Right kidney (tissue), 1 donor: ENCODE measurements at regions not wholly inside any gene's neighbourhood (a gene's known extent, or its start where the extent isn't known, plus 50 kb on each side); places are given as distances from the start of the nearest gene placed in this dataset.
"Not testable (repeated sequence)": the region's sequence is repeated elsewhere in the genome, so short reads cannot be mapped to it uniquely, and the experiment has no call there.

Experiments used
- DNase-seq: peaks from one replicate; pipeline ENCODE4 v3.0.0-alpha.2; 2016

DNA sequence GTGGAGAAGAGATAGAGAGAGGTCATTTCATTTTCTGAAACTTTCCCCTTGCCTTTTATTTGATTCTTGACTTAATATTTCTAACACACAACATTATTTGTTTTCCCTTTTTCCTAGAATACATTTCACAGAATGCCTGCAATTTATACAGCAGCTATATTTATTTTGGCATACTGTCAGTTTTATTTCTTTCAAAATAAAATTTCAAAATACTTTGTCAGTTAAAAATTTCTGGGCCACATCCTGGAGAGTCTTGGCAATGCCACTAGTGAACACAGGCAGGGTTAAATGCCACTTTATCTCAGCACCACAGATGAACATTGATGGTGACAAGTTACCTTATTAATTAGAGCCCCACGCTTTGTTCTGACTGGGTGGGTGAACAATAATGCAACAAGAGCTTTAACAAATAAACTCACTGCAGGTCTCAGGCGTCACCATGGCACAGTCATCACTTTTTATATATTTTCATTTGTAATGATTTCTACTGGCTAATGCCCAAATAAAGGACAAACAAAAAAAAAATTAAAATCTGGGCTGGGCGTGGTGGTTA lies 494.0 kb downstream of the KIF20B start:
- no peak for DNase-seq

DNA sequence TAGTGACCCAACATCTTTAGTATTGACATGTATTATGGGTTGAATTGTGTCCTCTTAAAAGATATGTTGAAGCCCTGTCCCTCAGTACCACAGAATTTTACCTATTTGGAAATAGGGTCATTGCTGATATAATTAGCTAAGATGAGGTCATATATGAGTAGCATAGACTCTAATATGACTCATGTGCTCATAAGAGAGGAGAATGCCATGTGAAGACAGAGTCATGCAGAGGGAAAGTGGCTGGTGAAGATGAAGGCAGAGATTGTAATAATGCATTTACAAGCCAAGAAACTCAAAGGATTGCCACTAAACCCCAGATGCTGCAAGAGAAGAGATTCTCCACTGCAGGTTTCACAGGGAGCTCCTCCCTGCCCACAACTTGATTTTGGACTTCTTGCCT lies 496.4 kb downstream of the KIF20B start:
- DNase-seq = no peak

DNA sequence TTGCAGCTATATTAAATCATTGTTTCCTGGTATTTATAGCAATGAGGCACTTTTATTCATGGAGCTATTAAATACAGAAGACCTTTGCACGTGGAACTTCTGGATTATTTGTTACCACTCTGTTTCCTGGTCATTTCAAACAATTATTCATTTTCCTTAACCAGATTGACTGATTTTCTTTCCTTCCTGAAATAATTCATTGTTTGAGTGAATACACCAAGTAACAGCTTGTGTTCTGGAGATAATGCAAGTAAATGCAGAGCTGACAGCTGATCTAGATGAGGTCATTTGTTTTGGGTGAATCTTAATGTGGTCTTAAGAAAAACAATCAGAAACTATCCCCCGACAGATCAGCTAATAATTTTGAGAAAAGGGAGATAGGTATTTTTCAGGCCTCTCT lies 497.7 kb downstream of the KIF20B start:
- DNase-seq = no peak

DNA sequence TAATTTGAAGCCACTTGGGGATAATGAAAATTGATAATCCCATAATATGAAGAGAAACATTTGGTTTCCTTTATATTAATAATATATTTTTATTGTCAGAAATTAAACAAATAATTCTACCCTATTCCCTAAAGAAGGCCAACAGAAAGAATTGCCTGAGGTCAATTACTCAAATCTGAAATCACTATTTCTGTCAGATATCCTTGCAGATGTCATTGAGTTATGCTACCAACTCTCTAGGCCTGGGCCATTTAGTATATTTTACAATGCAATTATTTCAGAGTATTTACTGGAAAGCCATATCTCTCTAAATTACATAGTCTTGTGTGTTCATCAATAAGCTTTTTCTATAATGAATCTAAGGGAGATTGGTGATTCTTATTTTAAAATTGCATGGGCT lies 498.1 kb downstream of the KIF20B start:
- no peak for DNase-seq

DNA sequence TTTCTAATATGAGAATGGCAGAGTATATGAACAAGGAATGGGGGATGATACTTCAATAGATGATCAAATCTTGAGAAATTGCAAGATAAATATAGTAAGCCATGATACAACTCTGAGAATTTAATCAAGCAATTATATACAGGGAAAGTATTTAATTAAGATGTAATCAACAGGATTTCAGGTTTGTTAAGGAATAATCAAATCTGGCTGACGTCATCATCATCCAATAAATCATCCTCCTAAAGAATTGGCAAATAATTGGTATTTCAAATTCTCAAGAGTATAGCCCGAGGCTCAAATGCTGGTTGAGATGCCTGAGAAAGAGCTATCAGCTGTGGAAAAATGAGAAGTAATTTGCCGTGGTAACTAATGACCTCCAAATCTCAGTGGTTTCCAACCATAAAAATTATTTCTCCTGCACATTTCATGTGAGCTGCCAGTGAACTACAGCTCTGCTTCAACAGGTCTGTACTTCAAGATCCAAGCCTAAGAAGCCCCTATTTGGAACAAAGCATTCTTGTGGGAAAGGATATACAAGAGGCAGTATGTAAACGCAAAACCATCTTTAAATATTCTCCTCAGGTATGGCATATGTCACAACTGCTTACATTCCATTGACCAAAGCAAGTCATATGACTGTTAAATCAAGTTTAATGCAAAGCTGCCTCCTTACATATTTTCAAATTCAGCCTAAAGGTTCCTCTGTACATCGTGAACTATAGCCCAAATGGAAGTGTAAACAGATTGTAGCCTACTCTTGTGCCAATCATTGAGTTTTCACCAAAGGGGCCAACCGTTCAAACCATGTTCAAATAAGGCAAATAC lies 503.0 kb downstream of the KIF20B start:
- DNase-seq = no peak

DNA sequence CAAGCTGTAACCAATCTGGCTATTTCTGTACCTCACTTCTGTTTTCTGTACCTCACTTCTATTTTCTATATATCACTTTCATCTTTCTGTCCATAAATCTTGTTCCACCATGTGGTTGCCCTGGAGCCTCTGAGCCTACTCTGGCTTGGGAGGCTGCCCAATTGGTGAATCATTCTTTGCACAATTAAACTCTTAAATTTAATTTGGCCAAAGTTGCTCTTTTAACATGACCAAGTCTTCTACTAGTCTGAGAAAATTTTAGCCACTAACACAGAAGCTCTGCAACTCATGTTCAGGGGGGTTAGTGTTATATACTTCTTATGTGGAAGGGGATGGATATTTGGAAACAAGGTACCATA lies 503.5 kb downstream of the KIF20B start:
- no peak for DNase-seq

DNA sequence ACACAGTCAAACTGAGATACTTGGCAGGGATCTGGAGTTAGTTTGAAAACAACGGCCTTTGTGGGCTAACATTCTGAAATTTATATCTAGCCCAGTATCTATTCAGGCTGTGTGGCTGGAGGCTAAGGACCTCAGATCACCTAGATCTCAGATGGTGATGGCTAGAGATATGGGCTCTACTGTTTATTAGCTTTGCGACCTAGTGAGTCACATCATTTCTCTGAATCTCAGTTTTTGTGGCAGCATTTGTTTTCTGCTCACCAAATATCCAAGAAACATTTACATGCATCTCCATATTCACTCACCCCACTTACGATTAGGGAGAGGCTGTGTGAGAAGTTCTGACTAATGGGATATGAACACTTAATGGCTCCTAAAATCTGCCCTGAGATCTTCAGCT lies 503.9 kb downstream of the KIF20B start:
- no peak for DNase-seq

DNA sequence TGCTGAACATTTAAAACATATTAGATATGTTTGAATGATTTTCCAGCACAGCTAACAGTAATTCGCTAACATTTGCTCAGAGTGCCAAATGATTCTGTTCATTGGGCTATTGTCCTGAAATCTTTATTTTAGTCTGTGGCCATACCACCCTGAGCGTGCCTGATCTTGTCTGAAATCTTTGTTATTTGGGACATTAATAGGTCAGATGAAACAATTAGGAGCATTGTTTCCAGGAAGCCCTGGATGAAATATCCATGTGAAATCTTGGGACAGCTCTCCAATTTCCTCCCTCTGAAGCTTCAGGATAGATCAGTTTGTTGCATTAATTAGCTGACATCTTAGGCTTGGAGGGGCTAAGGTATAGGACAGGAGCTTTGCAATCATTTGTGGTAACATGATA lies 512.0 kb downstream of the KIF20B start:
- no peak for DNase-seq

DNA sequence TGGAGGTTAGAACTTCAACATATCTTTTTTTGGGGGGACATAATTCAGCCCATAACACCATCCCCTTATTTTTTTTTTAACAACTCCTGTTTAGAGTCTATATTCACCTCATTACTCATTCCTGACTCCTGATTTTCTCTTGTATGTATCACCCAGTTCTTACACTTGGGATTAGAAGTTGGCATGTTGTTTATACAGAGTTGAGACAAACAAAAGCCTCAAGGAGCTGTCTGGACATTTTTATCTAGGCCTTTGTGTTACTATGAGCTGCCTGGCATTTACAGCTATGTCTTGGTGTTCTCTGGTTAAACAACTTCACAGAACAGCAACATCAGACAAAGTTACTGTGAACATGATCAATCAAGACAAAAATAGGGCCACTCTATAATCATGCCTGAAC lies 517.5 kb downstream of the KIF20B start:
- no peak for DNase-seq

DNA sequence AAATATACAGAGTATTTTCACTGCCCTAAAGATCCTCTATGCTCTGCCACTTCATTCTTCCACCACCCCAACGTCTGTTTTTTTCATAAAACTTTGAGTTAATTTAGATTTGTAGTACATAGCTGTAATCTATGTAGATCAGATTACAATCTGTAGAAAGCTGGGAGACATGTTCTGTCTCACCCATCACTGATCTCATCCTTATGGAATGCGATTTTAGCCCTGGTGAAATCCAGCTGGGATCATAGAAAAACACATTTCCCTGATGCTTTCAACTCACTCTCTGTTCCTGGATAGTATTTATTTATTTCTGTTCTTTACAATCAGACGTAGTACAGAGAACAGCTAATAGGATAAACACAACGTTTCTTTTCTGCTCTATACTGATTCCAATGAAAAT lies 521.0 kb downstream of the KIF20B start:
- no peak for DNase-seq

DNA sequence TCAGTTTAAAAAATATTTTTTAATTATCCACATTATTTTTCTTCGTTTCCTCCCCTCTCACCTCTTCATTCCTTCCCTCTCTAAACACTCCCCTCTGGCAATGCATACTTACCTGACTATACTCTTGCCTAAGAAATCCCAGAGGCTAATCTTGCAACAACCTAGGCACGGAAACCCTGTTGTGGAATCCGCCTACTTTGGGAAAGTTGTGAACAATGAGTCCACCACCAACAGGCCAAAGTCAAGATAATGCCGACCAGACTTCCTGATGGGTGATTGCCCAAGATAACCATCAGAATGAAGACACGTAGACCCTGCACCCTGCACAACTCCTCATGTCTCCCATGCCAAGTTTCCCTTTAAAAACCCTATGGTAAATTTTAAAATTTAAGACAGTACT lies 521.5 kb downstream of the KIF20B start:
- no peak for DNase-seq

DNA sequence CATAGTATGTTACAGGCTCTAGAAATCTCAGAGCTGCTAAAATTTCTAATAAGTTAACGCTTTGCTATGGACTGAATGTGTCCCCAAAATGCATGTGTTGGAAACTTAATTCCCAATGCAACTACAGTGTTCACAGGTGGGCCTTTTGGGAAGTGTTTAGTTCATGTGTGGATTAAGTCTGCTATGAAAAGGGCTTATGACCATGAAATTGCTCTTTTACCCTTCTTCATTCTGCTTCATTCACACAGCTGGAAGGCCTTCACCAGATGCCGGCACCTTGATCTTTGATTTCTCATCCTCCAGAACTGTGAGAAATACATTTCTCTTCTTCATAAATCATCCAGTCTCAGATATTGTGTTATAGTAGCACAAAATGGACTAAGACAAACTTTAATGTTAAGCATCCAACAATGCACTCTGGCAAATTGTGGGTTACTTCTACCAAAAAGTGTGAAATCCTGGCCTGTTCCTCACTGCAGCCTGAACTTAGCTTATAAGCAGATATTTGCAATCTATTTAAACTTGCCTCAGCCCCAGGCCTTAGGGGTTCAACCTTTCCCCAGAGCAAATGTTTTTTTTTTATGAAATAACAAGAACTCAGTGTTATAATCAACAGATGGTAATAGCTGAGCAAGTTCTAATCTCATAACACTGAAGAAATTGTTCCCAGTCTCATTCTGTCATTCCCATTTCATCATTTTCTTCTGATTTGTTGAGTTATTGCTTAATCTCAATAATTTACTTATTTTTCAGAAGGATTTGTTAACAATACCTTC lies 523.6 kb downstream of the KIF20B start:
- no peak for DNase-seq

DNA sequence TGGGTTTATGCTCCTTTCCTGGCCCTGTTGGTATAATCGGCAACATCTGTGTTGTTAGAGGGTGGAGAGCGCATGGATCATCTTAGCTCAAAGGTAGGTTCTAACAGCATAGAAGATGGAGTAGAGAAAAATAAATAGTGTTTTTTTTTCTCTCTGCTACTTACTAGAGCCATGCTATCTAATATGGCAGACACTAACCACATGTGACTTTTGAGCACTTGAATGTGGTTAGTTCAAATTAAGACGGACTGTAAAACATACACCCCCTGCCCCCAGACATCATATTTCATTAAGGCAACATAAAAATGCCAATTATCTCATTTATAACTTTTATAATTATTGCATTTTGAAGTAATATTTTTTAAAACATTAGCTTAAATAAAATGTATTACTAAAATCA lies 525.1 kb downstream of the KIF20B start:
- no peak for DNase-seq

DNA sequence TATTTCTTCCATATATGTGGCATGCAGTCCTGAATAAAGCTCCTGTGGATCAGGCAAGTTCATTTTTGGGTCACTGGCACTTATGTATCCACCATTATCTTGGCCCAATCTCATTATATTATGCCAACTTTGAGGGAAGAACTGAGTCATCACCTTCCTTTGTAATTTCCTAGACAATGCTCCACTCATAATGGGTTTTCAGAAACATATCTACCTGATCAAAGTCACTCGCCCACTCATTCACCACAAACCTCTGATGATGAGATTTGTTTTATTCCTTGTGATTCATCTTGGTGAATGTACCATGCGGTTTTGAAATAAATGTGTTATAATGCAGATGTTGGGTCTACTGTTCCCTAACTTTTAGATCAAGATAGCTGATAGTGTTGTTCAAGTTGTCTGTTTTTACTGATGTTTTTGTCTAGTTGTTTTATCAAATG lies 525.8 kb downstream of the KIF20B start:
- DNase-seq = no peak

DNA sequence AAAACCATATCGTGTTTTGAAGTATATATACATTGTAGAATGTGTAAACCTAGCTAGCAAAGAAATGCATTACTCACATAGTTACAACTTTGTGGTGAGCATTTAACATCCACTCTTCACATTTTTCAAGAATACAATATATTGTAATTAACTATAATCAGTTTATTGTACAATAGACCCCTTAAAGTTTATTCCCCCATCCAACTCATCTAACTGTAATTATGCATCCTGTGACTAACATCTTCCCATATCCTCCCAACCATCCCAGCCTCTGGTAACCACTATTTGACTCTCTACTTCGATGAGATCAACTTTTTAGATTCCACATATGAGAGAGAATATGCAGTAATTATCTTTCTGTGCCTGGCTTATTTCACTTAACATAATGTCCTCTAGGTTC lies 526.4 kb downstream of the KIF20B start:
- no peak for DNase-seq

DNA sequence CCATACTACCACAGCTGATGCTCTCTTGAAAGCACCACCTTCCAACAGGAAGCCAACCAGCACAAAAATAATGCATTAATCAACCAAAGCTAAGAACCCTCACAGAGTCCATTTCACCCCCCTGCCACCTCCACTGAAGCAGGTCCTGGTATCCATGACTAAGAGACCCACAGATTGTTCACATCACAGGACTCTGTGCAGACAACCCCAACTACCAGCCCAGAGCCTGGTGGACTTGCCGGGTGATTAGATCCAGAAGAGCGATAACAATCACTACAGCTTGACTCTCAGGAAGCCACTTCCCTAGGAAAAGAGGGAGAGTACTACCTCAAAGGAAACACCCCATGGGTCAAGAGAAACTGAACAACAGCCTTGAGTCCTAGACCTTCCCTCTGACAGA lies 528.1 kb downstream of the KIF20B start:
- DNase-seq = no peak

DNA sequence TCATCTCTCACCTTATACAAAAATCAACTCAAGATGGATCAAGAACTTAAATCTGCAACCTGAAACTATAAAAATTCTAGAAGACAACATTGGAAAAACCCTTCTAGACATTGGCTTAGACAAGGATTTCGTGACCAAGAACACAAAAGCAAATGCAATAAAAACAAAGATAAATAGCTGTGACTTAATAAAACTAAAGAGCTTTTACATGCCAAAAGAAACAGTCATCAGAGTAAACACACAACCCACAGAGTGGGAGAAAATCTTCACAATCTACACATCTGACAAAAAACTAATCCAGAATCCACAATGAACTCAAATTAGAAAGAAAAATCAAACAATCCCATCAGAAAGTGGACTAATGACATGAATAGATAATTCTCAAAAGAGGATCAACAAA lies 532.4 kb downstream of the KIF20B start:
- DNase-seq = not testable (repeated sequence)

DNA sequence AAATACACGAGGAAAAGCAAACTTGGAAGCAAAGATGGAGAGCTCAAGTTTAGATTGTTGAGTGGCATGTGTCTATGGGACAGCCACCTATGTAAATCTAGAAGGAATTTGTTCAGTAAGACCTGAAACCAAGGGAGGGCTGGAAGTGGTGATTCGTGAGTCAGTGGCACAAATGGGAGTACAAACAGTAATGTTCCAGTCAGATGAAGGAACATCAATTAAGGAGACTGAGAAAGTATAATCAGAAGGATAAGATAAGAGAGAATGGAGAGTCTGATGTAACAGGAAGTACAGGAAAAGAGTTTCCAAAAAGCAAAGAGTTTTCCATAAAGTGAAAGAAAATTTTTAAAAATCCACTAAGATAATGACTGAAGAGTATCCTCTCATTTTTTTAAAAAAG lies 544.2 kb downstream of the KIF20B start:
- DNase-seq = no peak

DNA sequence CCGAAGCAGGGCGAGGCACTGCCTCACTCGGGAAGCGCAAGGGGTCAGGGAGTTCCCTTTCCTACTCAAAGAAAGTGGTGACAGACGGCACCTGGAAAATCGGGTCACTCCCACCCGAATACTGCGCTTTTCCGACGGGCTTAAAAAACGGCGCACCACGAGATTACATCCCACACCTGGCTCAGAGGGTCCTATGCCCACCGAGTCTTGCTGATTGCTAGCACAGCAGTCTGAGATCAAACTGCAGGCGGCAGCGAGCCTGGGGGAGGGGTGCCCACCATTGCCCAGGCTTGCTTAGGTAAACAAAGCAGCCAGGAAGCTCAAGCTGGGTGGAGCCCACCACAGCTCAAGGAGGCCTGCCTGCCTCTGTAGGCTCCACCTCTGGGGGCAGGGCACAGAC lies 549.4 kb downstream of the KIF20B start:
- not testable (repeated sequence) for DNase-seq

DNA sequence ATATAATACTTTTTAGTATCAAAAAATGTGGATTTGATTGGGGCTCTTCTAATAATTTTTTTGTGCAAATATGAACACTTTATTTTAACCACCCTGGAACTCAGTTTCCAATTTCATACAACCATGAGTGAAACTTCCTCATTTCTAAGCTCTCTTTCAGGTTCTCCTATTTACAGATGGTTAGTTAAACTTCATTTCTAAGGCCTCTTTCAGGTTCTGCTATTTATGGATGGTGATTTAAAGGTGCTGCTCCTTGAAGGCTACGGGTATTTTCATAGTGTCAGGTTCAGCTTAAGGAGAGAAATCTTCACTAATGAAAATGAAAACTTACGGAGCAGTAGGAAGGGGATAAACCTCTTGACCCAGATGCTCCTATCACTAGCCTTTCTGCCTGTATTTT lies 568.3 kb downstream of the KIF20B start:
- DNase-seq = no peak

DNA sequence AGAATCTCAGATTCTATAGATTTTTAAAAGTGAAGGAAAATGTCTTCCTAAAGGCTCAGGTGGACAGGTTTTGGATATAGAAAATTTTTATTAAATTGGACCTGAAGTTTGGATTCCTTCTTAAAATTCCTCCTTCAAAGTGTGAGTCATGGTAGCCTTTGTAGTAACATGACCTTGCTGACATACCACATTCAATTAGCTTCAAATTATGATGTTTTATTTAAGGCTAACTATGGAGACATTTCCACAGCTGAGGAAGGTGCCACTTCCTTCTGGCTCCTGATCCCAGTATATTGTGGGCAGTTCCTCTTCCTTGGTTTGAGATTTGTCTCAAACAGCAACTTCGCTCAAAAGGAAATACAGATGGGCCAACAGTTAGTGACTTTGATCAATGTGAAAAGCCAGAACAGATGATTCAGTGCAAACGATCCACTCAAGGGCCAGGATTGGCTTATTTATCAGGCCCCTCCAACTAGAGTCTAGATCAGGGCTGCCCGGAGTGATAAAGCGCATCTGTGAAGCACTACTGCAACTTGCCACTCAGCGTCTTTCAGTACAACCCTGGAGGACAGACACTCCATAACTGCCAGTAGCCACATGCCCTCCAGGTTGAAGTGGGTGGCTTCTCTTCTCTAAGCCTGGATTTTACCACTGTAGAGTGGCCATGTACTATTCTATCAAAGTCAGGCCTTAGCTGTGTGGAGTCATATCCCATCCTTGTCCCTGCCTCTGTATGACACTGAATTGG lies 573.5 kb downstream of the KIF20B start:
- no peak for DNase-seq

DNA sequence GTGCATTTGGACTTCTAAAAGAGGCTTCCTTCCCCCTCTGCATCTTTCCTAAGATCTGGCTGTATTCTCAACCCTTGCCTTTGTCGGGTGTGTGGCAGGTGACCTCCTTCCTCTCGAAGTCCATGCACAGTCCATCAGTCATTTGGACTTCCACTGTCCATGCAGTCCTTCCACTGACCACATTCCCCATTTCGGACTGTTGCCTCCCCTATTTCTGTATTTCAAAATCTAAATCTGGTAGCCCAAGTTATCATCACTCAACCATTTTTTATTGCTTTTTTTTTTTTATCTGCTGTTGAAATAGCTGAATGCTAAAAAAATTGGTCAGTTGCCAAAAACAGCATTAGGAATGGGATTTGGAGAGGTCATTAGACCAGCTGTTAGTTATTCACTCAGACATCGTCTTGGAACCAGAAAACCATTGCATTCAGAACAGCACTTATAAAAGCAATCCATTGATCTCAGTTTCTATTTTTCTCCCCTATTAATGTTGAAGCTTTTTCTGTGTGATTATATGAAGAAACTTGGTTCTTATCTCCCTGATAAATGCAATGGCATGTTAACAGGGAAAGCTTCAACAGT lies 575.6 kb downstream of the KIF20B start:
- DNase-seq = no peak

DNA sequence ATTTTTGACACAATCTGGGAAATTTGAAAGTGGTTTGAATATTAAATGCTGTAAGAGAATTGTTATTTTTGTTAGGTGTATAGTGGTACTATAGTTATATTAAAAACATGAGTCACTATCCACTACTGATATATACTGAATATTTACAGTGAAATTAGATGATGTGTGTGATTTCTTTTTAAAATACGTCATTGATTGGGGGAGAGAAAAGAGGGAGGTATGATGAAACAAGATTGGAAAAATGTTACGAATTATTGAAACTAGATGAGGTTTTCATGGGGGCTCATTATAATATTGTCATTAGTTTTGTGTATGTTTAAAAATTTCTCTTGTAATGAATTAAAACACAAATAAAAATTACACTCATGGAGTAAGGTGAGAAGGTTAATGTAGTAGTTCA lies 571.4 kb downstream of the HTR7 start:
- DNase-seq = no peak
